Hepatocyte (in vitro differentiated cells): ENCODE measurements at regions not wholly inside any gene's neighbourhood (a gene's known extent, or its start where the extent isn't known, plus 50 kb on each side); places are given as distances from the start of the nearest gene placed in this dataset.

Experiments
- EZH2 ChIP-seq: fragments of 200-600 bp; sonication (generic); IDR thresholded peaks from 2 replicates; pipeline ENCODE4 v1.6.1; 2016; ENCODE audit warnings: antibody characterized with exemption, mild to moderate bottlenecking, borderline replicate concordance
- EZH2phosphoT487 ChIP-seq: fragments of 200-600 bp; sonication (generic); IDR thresholded peaks from one replicate; pipeline ENCODE4 v1.6.1; 2018; ENCODE audit warnings: antibody characterized with exemption, mild to moderate bottlenecking, low read depth, moderate library complexity; ENCODE audit not compliant: unreplicated experiment, severe bottlenecking
- TF ChIP-seq, protein P1 (sequence below): fragments of 200-600 bp; sonication (generic); IDR thresholded peaks from 2 replicates; pipeline ENCODE4 v1.5.1; 2016; ENCODE audit warnings: antibody characterized with exemption, mild to moderate bottlenecking; ENCODE audit not compliant: poor library complexity

DNA sequence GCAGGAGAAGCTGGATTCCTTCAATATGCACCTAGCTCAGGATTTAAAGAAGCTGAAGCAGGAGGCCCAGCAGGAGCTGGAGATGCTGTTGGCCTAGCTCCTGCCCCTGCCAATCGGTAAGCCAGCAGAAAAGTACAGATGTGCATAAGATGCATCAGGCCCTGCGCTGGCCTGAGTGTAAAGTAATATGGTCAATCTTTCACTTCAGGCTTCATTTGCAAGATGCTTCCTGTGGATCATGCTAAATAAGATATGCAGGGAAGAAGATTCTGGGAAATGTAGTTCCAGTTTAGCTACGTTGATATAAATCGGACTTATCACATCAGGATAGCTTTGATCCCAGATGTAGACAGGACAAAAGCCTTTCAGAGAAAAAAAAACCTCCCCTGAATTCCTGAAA lies 100.3 kb downstream of the GJA1 start:
- TF ChIP-seq, protein P1, sequence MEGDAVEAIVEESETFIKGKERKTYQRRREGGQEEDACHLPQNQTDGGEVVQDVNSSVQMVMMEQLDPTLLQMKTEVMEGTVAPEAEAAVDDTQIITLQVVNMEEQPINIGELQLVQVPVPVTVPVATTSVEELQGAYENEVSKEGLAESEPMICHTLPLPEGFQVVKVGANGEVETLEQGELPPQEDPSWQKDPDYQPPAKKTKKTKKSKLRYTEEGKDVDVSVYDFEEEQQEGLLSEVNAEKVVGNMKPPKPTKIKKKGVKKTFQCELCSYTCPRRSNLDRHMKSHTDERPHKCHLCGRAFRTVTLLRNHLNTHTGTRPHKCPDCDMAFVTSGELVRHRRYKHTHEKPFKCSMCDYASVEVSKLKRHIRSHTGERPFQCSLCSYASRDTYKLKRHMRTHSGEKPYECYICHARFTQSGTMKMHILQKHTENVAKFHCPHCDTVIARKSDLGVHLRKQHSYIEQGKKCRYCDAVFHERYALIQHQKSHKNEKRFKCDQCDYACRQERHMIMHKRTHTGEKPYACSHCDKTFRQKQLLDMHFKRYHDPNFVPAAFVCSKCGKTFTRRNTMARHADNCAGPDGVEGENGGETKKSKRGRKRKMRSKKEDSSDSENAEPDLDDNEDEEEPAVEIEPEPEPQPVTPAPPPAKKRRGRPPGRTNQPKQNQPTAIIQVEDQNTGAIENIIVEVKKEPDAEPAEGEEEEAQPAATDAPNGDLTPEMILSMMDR, result no peak
- TF ChIP-seq EZH2phosphoT487 (no peak), EZH2 (no peak)
